Stimulated activated CD8-positive, alpha-beta memory T cell treated with anti-CD3 and anti-CD28 coated beads, Interleukin-4, amount 100 ng/mL, for 48 hours (primary cell): ENCODE measurements at regions not wholly inside any gene's neighbourhood (a gene's known extent, or its start where the extent isn't known, plus 50 kb on each side); places are given as distances from the start of the nearest gene placed in this dataset.
"Not testable (repeated sequence)": the region's sequence is repeated elsewhere in the genome, so short reads cannot be mapped to it uniquely, and the experiment has no call there.

Experiments
- DNase-seq: peaks from one replicate; pipeline ENCODE4 v3.0.0-alpha.2; 2020

DNA sequence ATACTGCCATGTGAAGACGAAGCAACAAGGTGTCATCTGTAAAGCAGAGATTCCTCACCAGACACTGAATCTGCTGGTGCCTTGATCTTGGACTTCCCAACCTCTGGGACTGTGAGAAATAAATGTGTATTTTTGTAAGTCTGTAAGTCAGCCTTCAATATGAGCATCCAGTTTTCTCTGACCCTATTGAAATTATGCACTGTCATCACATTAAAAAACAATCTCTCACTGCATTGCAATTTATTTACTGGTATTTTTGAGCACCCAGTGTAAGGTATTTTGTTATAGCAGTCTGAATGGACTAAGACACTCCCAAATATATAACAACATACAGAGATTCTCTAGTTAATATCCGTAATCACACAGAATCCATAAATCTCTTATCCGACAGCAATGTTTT lies 77.5 kb upstream of the CDK6 start:
- no peak for DNase-seq

DNA sequence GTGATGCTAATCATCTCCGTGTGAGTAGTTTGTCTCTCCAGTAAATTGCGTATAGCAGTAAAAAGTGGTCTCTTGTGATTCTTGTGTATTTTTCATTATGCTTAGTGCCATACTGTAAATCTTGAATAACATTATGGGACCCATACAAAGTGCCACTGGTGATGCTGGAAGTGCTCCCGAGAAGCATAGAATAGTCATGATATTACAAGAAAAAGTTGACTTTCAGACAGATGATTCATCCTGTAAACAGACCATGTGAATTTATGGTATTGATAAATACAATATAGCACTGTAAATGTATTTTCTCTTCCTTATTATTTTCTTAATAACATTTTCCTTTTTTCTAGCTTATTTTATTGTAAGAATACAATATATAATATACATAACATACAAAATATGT lies 74.6 kb upstream of the CDK6 start:
- DNase-seq = no peak

DNA sequence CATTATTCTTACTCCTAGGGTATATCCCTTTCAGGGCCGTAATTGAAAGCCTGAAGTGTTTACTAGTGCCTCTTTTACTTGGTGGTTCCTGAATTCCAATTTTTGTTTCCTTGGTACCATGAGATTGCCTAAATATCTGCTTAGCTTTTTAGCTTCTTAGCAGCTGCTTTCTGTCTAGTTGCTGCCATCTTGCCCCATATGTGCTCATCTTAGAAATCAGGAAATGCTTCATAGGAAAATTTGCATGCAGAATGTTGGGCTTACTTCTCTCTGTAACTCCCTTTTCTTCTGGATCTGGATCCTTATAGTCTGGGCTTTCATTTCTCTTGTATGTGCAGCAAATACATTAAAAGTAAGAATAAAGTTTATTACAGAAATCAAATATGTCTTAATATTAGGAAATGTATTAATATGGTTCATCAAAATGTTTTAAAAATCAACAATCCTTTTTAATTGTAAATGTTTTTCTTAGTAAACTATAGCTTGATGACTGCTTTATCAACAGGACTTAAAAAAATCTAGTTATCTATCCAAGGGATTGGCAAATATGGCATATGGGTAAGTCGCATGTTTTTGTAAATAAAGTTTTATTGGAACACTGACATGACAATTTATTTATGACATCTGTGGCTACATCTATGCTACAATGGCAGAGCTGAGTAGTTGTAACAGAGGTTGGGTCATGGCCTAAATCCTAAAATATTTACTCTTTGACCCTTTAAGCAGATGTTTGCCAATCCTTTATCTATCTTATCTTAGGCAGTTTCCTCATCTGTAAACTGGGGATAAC lies 73.5 kb upstream of the CDK6 start:
- DNase-seq = no peak

GRCh38 chr7:92904244-92905131 lies 68.1 kb upstream of the CDK6 start:
- peak; percentile 86 for DNase-seq

- DNase-seq = no peak
These were observed 62.4 kb upstream of the CDK6 start for GRCh38 chr7:92898798-92899197.

DNA sequence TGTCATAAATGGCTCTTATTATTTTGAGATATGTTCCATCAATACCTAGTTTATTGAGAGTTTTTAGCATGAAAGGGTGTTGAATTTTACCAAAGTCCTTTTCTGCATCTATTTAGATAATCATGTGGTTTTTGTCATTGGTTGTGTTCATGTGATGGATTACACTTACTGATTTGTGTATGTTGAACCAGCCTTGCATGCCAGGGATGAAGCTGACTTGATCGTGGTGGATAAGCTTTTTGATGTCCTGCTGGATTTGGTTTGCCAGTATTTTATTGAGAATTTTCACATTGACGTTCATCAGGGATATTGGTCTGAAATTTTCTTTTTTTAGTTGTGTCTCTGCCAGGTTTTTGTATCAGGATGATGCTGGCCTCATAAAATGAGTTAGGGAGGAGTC lies 58.5 kb upstream of the CDK6 start:
- not testable (repeated sequence) for DNase-seq

DNA sequence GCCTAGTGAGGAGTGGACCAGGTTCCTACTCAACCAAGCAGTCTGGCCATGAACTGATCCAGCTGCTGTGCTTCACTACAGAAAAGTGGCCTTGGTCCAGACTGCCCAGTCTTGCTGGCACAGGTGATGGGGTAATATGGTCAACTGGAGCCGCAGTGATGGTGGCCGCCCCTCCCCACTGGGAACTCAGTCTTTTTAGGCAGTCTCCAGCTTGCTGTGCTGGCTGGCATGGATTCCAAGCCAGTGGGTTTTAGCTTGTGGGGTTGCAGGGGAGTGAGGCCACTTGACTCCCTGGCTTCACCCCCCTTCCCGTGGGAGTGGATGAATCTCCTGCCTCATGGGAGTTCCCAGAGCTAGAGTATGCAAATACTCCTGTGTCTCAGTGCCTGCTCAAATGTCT lies 52.7 kb upstream of the CDK6 start:
- DNase-seq = no peak
